Right lobe of liver (tissue), 4 donors: ENCODE measurements at regions not wholly inside any gene's neighbourhood (a gene's known extent, or its start where the extent isn't known, plus 50 kb on each side); places are given as distances from the start of the nearest gene placed in this dataset.

Experiments used
- POLR2A ChIP-seq: fragments of 450-650 bp; IDR thresholded peaks from one replicate; pipeline ENCODE4 v1.6.1; 2017; ENCODE audit warnings: antibody characterized with exemption, mild to moderate bottlenecking
- TF ChIP-seq, protein P1 (sequence below), 4 donors: fragments of 200-600 bp in 3 of 4; fragments of 450-650 bp in 1 of 4; IDR thresholded peaks; one replicate each; pipeline versions ENCODE4 v1.5.1 to v1.8.0; 2016 to 2022; ENCODE audit warnings: antibody characterized with exemption in 4 of 4, mild to moderate bottlenecking in 2 of 4
- donor health status: DM: no; HTN: no; CAD: no.
- donor health status: DM: no; HTN: no; CAD: no.
- donor health status: DM: no; HTN: yes; CAD: no.

DNA sequence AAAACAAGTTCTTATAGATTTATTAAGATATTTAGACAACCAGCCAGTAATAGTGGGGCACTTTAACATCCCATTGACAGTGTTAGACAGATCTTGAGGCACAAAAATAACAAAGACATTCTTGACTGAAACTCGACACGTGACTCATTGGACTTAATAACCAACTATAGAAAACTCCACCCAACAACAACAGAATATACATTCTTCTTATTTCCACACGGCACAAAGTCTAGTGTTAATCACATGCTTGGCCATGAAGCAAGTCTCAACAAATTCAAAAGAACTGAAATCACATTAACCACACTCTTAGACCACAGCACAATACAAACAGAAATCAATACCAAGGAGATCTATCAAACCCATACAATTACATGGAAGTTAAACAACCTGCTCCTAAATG lies 138.1 kb downstream of the ARL5B start:
- TF ChIP-seq, protein P1, sequence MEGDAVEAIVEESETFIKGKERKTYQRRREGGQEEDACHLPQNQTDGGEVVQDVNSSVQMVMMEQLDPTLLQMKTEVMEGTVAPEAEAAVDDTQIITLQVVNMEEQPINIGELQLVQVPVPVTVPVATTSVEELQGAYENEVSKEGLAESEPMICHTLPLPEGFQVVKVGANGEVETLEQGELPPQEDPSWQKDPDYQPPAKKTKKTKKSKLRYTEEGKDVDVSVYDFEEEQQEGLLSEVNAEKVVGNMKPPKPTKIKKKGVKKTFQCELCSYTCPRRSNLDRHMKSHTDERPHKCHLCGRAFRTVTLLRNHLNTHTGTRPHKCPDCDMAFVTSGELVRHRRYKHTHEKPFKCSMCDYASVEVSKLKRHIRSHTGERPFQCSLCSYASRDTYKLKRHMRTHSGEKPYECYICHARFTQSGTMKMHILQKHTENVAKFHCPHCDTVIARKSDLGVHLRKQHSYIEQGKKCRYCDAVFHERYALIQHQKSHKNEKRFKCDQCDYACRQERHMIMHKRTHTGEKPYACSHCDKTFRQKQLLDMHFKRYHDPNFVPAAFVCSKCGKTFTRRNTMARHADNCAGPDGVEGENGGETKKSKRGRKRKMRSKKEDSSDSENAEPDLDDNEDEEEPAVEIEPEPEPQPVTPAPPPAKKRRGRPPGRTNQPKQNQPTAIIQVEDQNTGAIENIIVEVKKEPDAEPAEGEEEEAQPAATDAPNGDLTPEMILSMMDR (IDR thresholded peaks at IDR 0.05), result no peak
- TF ChIP-seq POLR2A, result no peak
